ENCODE measurements at regions not wholly inside any gene's neighbourhood (a gene's known extent, or its start where the extent isn't known, plus 50 kb on each side); places are given as distances from the start of the nearest gene placed in this dataset.

GRCh38 chr2:83072767-83073166 is 1386.3 kb downstream of the SUCLG1 start:
- TF ChIP-seq REST (IDR thresholded peaks at IDR 0.05; ENCODE audit: low read depth) (no peak), MAX (IDR thresholded peaks at IDR 0.05) (no peak)
